ENCODE measurements at regions not wholly inside any gene's neighbourhood (a gene's known extent, or its start where the extent isn't known, plus 50 kb on each side); places are given as distances from the start of the nearest gene placed in this dataset.
A peak's percentile ranks its signal among the peaks of the same experiment; 100 is the strongest.

DNA sequence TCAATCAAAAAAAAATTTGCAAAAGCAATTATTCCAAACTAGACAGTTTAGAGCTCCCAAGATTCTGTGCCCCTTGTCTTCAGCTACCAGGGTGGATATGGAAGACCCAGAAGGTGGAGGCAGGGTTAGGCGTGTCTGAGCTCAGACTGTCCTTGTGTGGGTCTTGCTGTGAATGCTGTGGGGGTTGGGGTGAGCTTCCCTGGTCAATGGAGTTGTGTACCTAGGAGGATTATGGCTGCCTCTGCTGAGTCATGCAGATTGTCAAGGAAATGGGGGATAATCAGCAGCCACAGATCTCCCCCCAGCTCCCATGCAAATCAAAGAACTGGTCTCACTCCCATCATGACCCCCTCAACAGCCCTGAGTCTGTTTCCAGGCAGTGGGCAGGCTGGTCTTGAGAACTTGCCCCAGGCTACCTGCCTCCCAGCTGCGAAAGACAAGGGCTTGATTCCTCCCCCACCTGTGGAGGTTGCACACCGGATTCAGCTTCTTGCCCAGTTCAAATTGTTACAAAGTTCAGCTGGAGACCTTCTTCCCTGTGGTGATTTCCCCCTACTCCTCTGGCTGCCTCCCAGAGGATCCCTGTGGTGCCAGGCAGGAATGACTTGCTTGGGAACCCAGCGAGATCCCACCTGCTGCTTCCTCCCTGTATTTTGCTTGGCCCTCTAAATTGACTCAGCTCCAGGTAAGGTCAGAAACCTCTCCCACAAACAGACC lies 77.0 kb downstream of the RAD51AP2 start:
- peak; percentile 38 for DNase-seq (ENCODE audit: low read depth)

GRCh38 chr2:17430326-17430725 lies 87.9 kb downstream of the RAD51AP2 start:
- H3K4me2 ChIP-seq (ENCODE audit: low read length): no peak overlapping the region
- no peaks in the 10 kb centered on the region for H4K20me1 ChIP-seq (ENCODE audit: insufficient read depth, low read length)
- H3K79me2 ChIP-seq (ENCODE audit: insufficient read depth, low read length): no peaks in the 10 kb centered on the region
- peaks cover 26% of the 10 kb centered on the region for H3K4me1 ChIP-seq (ENCODE audit: insufficient read depth, low read length)
- H3K9me3 ChIP-seq (ENCODE audit: insufficient read depth, low read depth, low read length): no peaks in the 10 kb centered on the region
- H3K27ac Mint-ChIP-seq (ENCODE audit: unreplicated experiment): no peak overlapping the region
- H3K36me3 Mint-ChIP-seq (ENCODE audit: low read depth, unreplicated experiment): no peaks in the 10 kb centered on the region
- no peak overlapping the region for H3K27ac ChIP-seq (ENCODE audit: low read depth, low read length)
- no peak overlapping the region for H2AFZ ChIP-seq (ENCODE audit: low read depth, low read length)
- no peak for TF ChIP-seq EZH2 (IDR thresholded peaks at IDR 0.05; ENCODE audit: insufficient read depth, low read length)
- TF ChIP-seq, protein P1, sequence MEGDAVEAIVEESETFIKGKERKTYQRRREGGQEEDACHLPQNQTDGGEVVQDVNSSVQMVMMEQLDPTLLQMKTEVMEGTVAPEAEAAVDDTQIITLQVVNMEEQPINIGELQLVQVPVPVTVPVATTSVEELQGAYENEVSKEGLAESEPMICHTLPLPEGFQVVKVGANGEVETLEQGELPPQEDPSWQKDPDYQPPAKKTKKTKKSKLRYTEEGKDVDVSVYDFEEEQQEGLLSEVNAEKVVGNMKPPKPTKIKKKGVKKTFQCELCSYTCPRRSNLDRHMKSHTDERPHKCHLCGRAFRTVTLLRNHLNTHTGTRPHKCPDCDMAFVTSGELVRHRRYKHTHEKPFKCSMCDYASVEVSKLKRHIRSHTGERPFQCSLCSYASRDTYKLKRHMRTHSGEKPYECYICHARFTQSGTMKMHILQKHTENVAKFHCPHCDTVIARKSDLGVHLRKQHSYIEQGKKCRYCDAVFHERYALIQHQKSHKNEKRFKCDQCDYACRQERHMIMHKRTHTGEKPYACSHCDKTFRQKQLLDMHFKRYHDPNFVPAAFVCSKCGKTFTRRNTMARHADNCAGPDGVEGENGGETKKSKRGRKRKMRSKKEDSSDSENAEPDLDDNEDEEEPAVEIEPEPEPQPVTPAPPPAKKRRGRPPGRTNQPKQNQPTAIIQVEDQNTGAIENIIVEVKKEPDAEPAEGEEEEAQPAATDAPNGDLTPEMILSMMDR (IDR thresholded peaks at IDR 0.05; ENCODE audit: insufficient read depth, low read depth, low read length): no peak
- H3K9ac ChIP-seq (ENCODE audit: low read length): no peak overlapping the region
- no peak overlapping the region for H3K4me3 ChIP-seq (ENCODE audit: insufficient read depth, low read depth, low read length)
- peaks cover 14% of the 10 kb centered on the region for H3K4me1 Mint-ChIP-seq (ENCODE audit: low read depth, unreplicated experiment)
- H3K4me3 Mint-ChIP-seq (ENCODE audit: unreplicated experiment): no peak overlapping the region
- no peaks in the 10 kb centered on the region for H3K27me3 ChIP-seq (ENCODE audit: insufficient read depth, low read length)
- DNase-seq (ENCODE audit: low read depth) (no peak), FAIRE-seq (no peak)
- H3K27me3 Mint-ChIP-seq (ENCODE audit: low read depth, unreplicated experiment): no peaks in the 10 kb centered on the region
- H3K36me3 ChIP-seq (ENCODE audit: insufficient read depth, low read length): no peaks in the 10 kb centered on the region
- no peaks in the 10 kb centered on the region for H3K9me3 Mint-ChIP-seq (ENCODE audit: unreplicated experiment)

More for the DNA sequence above, 77.0 kb downstream of the RAD51AP2 start:
- Mint-ChIP-seq H3K4me1 (ENCODE audit: low read depth, unreplicated experiment) (peaks cover 3% of the 10 kb centered on the region), H3K27ac (ENCODE audit: unreplicated experiment) (no peak overlapping the region), H3K4me3 (ENCODE audit: unreplicated experiment) (no peak overlapping the region), H3K27me3 (ENCODE audit: low read depth, unreplicated experiment) (no peaks in the 10 kb centered on the region), H3K36me3 (ENCODE audit: low read depth, unreplicated experiment) (no peaks in the 10 kb centered on the region), H3K9me3 (ENCODE audit: unreplicated experiment) (no peaks in the 10 kb centered on the region)
- peak overlapping the region; percentile 50 for H2AFZ ChIP-seq (ENCODE audit: low read depth, low read length)
- H4K20me1 ChIP-seq (ENCODE audit: insufficient read depth, low read length): no peaks in the 10 kb centered on the region
- FAIRE-seq: no peak
- no peak for TF ChIP-seq EZH2 (IDR thresholded peaks at IDR 0.05; ENCODE audit: insufficient read depth, low read length)
- TF ChIP-seq, protein P1 (IDR thresholded peaks at IDR 0.05; ENCODE audit: insufficient read depth, low read depth, low read length): no peak
- no peaks in the 10 kb centered on the region for H3K36me3 ChIP-seq (ENCODE audit: insufficient read depth, low read length)
- H3K79me2 ChIP-seq (ENCODE audit: insufficient read depth, low read length): no peaks in the 10 kb centered on the region
- peak overlapping the region; percentile 25 for H3K4me3 ChIP-seq (ENCODE audit: insufficient read depth, low read depth, low read length)
- peaks cover 15% of the 10 kb centered on the region for H3K4me1 ChIP-seq (ENCODE audit: insufficient read depth, low read length)
- peak overlapping the region; percentile 62 for H3K9ac ChIP-seq (ENCODE audit: low read length)
- H3K9me3 ChIP-seq (ENCODE audit: insufficient read depth, low read depth, low read length): no peaks in the 10 kb centered on the region
- no peaks in the 10 kb centered on the region for H3K27me3 ChIP-seq (ENCODE audit: insufficient read depth, low read length)
- H3K27ac ChIP-seq (ENCODE audit: low read depth, low read length): peak overlapping the region; percentile 53
- H3K4me2 ChIP-seq (ENCODE audit: low read length): peak overlapping the region; percentile 75

- peaks cover 16% of the 10 kb centered on the region for H3K4me1 Mint-ChIP-seq (ENCODE audit: low read depth, unreplicated experiment)
- H3K27ac ChIP-seq (ENCODE audit: low read depth, low read length): no peak overlapping the region
- no peaks in the 10 kb centered on the region for H3K9me3 Mint-ChIP-seq (ENCODE audit: unreplicated experiment)
- H3K9ac ChIP-seq (ENCODE audit: low read length): no peak overlapping the region
- no peaks in the 10 kb centered on the region for H3K36me3 ChIP-seq (ENCODE audit: insufficient read depth, low read length)
- no peak overlapping the region for H2AFZ ChIP-seq (ENCODE audit: low read depth, low read length)
- no peak overlapping the region for H3K27ac Mint-ChIP-seq (ENCODE audit: unreplicated experiment)
- no peaks in the 10 kb centered on the region for H3K27me3 Mint-ChIP-seq (ENCODE audit: low read depth, unreplicated experiment)
- H3K4me3 Mint-ChIP-seq (ENCODE audit: unreplicated experiment): no peak overlapping the region
- peaks cover 26% of the 10 kb centered on the region for H3K4me1 ChIP-seq (ENCODE audit: insufficient read depth, low read length)
- H3K27me3 ChIP-seq (ENCODE audit: insufficient read depth, low read length): no peaks in the 10 kb centered on the region
- peak; percentile 83 for DNase-seq (ENCODE audit: low read depth)
- H3K9me3 ChIP-seq (ENCODE audit: insufficient read depth, low read depth, low read length): no peaks in the 10 kb centered on the region
- no peaks in the 10 kb centered on the region for H4K20me1 ChIP-seq (ENCODE audit: insufficient read depth, low read length)
- H3K4me2 ChIP-seq (ENCODE audit: low read length): peak overlapping the region; percentile 34
- no peaks in the 10 kb centered on the region for H3K36me3 Mint-ChIP-seq (ENCODE audit: low read depth, unreplicated experiment)
- TF ChIP-seq, protein P1 (IDR thresholded peaks at IDR 0.05; ENCODE audit: insufficient read depth, low read depth, low read length): no peak
- no peak for TF ChIP-seq EZH2 (IDR thresholded peaks at IDR 0.05; ENCODE audit: insufficient read depth, low read length)
- H3K79me2 ChIP-seq (ENCODE audit: insufficient read depth, low read length): no peaks in the 10 kb centered on the region
- peak; percentile 34 for FAIRE-seq
- no peak overlapping the region for H3K4me3 ChIP-seq (ENCODE audit: insufficient read depth, low read depth, low read length)
These were observed 89.1 kb downstream of the RAD51AP2 start for GRCh38 chr2:17429130-17429529.
